GM12873 (cell line): ENCODE measurements at regions not wholly inside any gene's neighbourhood (a gene's known extent, or its start where the extent isn't known, plus 50 kb on each side); places are given as distances from the start of the nearest gene placed in this dataset.

Experiments used
- TF ChIP-seq, protein P1 (sequence below): IDR thresholded peaks from 2 replicates; pipeline ENCODE4 v1.5.1; 2012; ENCODE audit warnings: low read depth, mild to moderate bottlenecking, moderate library complexity, low read length, control low read depth; ENCODE audit not compliant: insufficient read depth; ENCODE audit errors: missing control alignments

DNA sequence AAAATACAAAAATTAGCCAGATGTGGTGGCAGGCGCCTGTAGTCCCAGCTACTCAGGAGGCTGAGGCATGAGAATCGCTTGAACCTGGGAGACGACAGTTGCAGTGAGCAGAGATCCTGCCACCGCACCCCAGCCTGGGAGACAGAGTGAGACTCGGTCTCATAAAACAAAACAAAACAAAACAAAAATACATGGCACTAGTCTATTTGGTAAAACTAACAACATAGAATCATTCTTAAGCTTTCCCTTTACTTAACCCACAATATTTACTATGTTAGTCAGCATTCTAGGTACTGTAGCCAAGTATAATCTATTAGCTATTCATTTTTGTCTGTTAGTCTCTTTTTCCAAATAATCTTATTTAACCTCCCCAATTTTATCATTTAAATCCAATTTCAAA, 1482.8 kb downstream of the SLITRK5 start:
- TF ChIP-seq, protein P1, sequence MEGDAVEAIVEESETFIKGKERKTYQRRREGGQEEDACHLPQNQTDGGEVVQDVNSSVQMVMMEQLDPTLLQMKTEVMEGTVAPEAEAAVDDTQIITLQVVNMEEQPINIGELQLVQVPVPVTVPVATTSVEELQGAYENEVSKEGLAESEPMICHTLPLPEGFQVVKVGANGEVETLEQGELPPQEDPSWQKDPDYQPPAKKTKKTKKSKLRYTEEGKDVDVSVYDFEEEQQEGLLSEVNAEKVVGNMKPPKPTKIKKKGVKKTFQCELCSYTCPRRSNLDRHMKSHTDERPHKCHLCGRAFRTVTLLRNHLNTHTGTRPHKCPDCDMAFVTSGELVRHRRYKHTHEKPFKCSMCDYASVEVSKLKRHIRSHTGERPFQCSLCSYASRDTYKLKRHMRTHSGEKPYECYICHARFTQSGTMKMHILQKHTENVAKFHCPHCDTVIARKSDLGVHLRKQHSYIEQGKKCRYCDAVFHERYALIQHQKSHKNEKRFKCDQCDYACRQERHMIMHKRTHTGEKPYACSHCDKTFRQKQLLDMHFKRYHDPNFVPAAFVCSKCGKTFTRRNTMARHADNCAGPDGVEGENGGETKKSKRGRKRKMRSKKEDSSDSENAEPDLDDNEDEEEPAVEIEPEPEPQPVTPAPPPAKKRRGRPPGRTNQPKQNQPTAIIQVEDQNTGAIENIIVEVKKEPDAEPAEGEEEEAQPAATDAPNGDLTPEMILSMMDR = no peak

DNA sequence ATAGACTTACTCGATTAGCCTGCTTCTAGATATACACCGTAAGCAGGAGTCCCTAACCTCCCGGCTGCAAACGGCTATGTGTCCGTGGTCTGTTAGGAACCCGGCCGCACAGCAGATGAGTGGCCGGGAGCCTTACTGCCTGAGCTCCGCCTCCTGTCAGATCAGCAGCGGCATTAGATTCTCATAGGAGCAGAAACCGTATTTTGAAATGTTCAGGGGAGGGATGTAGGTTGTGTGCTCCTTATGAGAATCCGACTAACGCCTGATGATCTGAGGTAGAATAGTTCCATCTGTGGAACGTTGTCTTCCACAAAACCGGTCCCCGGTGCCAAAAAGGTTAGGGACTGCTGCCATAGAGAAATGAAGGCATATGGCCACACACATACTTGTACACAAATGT, 1491.9 kb downstream of the SLITRK5 start:
- TF ChIP-seq, protein P1 = no peak

DNA sequence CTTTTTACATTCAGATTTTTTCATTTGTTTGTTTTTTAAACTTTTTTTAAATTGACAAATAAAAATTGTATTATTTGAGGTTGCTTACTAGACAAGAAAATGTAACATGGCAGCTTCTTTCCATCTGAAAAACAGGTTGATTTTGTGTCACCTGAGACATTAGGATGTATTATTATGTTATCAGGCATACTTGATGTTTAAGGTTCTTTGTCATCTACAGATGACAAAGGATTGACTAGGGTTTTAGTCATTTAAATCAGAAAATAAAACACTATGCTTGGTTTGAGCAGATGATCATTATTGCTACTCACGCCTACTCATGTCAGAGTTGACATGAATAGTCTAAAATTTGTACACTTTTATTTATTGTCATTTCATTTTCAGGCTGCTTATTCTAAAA, 1494.5 kb downstream of the SLITRK5 start:
- TF ChIP-seq, protein P1 = no peak

DNA sequence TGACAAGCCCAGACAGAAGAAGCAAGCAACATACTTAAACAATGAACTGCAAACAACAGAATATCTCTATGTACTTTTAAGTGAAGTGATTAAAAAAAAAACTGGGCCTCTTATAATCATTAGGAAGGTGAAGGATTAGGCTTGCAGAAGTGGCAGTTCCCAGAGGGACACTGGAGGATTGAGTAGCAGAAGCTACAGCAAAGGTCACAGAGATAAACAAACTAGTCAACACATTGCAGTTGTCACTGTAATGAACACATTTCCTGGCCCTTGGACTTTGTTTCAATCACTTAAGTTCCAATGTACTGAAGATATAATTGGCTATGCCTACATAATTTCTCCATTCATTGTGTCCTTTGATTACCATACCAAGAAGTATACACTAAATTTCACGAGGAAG, 1498.8 kb downstream of the SLITRK5 start:
- TF ChIP-seq, protein P1 = no peak

DNA sequence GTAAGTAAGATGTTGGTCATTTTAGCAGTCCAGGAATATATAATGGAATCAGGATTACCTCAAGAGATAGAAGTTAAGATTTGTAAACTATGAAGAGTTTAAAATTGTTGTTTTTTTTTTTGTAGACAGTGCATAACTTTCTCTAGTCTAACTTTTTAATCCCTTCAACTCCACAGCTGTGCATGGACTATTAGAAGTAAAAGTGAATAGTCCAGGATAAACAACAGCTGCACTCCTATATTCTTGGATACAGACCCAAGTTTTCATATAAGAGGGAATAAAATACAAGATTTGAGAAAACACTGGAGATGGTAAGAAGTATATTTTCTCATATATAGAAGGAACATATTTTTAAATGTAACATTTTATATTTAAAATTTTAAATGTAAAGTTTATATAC, 1509.9 kb downstream of the SLITRK5 start:
- TF ChIP-seq, protein P1 = no peak

DNA sequence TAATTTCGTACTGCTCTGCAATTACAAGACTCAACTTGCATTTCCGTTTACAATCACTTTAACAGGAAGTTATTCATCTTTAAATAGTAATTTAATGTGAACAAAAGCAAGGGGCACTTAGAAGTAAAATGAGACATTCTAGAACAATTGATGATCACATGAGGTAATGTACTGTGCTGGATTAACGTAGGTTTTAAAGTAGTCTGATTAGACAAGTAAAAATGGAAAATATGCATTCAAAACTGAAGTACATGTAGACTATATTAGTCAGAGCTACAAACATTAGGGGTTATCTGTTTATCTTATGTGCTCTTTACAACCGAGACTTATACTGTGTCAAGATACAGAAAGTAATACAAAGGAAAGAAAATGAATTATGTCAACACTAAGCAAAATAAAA, 1528.0 kb downstream of the SLITRK5 start:
- TF ChIP-seq, protein P1 = no peak

DNA sequence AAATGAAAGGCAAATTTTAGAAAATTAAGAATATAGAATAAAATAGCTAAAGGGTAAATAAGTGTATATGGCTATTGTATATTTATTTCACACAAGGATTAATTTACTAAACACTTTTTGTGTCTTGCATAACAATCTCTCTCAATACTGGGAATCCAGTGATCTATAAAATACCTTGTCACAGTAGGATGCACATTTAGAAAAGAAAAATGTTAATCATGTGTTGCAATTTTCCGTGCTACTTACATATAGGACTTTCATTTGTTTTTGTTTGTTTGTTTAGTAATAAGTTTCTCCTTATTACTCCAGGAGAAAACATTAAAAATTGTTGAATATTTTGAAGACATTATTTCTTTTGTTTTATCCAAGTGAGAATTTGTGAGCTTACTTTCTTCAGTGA, 1533.3 kb downstream of the SLITRK5 start:
- TF ChIP-seq, protein P1 = no peak

DNA sequence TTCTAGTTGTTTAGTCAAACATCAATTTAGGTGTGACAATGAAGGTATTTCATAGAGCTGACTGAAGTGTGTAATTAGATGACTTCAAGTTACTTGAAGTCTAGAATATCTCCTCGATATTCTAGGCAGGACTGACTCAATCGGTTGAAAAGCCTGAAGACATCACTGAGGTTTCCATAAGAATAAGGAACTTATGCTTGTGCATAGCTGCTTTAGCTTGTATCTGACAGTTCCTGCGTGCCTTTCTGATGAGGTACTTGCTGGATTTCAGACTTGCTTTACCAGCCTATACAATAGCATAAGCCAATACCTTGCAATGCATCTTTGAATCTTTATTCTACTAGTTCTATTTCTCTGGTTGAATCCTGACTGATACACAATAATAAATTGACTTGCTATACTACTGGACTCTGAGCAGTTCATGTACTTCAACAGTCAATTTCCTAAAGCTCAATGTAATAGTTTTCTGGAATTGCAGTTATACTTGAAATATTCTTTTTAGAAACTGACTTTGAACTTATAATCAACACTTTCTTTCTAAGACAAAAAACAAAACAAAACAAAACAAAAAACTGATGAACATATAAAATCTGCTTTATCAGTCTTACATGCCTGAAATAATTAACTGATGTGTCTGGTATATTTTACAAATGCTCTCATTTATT, 1534.8 kb downstream of the SLITRK5 start:
- TF ChIP-seq, protein P1 = no peak
